ENCODE measurements at regions not wholly inside any gene's neighbourhood (a gene's known extent, or its start where the extent isn't known, plus 50 kb on each side); places are given as distances from the start of the nearest gene placed in this dataset.
A peak's percentile ranks its signal among the peaks of the same experiment; 100 is the strongest.

DNA sequence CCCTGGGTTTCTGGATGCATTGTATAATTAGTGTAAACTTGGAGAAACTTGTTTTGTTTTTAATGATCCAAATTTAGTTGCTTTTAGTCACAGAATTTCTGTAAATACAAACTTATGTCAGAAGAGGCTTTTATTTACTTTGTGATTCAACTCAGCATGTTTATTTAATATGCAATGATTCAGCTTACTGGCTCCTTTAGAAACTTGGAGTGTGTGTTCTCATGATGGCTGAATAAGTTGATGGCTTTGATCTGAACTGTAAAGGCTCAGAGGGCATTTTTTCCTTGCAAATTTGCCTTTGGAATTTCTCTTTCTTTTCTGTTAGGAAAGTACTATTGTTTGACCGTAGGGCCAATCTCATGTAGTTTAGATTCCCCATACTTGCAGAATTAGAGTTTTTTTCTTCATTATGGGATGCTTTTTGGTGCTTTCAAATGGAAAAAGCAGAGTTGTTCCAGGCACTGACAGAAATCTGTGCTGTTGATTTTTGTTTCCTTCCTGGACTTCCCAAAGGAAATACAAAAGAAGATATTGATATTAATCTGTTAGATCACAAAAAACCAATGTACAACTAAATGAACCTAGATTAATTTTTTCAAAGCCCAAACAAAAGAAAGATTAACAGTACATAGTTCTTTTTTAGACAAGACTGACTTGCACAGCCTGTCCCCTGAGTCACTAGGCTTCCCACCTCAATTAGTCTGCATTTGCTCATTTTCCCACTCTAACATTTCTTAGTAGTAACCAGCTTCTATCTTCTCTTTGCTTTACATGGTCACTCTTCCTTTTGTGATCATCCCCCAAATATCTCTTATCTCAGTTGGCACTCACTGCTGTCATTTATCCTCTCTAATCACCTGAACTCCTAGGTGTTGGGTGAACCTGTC, 96.8 kb upstream of the AGR3 start:
- DNase-seq: no peak

DNA sequence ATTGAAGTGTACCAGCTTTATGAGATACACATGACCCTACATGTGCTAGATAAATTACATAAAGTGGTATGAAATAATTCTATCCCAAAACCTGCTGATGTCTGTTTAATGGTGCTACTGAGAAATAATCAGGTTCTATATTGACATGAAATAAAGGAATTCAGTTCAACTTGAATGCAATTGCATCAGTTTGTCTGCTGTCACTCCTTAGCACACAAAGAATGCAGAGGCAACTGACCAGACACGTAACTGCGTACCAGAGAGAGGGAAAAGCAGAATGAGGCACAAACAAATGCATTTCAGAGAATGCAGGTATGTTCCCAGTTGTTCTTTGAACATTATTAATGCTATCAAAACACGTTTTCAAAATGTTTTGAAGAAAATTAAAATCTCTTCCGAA, 98.8 kb upstream of the AGR3 start:
- DNase-seq: no peak

DNA sequence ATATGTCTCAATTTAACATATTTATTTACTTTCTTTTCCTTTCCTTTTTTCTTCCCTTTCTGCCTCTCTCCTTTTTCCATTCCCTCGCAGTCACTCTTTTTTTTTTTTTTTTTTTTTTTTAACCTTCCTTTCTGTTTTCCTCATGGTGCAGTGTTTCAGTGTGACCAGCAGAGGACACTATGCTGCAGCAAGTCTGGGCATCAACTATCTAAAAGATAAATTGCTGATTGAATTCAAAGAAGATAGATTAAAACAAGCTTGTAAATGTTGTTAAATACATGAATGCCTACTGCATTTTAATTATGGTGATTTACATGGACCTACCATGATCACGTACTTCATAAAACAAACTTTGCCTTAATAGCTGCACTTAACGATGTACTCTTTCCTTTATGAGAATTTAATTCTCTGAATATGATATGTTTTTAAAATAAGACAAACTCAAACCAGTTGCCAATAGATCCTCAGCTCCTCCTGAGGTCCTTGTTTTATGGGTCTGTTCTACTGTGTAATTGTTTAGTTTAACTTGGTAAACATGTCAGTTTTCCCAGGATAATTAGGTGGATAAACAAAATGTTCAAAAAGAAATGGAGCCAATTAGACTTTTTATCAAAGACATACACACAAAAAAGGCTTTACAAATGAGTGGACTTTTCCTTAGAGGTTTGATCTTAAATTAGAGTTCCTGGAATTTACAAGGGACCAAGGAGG, 101.0 kb upstream of the AGR3 start:
- DNase-seq: peak; percentile 43

DNA sequence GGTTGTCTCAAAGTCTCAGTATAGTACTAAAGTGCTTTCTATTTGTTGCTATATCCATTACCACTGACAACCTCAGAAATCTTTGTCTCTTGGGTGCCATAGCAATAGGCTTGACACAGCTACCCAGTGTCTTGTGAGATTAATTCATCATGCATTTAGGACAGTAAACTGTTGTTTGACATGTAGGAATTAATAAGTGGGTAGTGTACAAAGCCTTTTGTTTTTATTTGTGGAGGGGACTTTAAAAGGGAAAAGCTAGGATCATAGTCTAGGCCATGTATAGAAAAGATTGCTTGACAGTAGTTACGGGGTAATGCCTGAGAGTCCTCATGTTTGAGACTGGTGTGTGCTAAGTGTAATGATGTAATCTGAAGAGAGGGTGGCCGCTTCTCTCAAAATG, 102.6 kb upstream of the AGR3 start:
- DNase-seq: peak; percentile 31

DNA sequence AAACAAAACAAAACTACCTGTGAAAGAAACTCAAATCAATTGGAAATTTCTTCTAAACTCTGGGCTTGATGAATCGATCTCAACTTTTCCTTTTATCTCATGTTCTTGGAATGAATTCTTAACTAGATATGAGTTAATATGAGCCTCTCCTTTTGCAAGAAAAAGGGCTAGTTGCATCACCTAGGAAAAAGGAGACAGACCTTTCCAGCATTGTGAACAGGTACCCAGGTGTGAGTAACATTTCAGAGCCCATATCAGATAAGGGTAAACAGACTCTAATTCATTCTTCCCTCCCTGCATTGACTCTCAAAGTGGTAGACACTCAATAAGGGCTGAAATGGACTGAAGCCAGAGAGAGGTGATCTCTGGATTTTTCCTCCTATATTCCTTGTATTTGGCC, 103.8 kb upstream of the AGR3 start:
- DNase-seq: no peak

DNA sequence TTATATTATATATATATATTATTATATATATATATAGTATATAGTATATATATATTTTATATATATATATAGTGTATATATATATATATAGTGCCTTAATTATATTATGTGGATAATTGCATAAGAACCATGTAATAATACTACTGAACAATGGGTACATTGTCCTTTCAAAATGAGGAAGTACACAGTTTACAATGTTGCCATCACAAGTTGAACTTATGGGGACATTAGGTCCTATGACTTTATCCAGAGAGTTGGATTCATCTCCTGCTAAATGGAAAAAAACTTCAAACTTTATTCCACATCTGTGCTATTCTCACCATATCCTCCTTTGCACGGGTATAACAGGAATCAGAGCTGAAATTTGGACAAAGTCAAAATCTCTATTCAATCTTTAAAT, 105.0 kb upstream of the AGR3 start:
- no peak for DNase-seq

DNA sequence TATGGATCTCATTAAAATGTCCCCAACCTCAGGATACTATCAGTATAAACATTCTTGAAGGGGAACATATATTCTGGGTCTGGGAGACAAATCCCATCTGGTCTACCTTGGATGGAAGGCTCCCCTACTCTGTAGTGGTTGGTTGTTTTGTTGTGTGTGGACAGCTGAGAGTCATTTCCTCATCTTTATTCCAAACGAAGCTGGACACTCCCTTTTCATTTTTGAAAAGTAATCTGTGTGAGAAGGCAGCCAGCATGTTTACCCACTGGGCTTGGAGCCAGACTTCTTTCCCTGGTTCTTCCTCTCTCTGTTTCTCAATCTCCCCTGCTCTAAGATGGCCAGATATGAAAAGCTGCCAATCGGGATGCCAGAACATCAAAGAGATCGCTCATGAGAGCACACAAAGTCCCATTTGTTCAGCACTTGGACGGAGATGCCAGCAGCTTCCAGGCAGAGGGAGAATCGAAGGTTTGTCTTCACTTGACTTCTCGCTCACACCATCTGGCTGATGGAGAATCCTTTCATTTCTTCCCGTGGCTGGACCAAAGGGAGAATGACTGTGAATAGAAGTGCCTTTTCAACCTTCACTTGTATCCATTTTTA, 108.1 kb upstream of the AGR3 start:
- DNase-seq: no peak

DNA sequence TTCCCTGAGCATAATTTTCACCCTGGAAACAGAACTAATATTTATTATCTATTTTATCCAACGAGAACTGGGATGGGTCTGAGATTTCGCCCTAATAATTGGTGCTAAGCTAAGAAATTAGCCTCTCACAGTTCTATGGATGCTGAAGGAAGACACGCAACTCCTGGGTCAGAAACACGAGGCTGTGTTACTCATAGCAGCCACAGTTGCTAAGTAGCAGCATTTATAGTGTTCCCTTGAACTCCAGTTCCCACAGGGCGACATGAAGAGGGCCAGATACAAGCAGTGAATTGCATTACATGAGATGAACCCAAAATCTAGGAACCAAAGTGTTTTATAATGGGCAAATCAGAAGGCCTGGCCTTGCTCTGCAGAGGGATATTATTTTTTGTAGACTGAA, 109.8 kb upstream of the AGR3 start:
- no peak for DNase-seq

DNA sequence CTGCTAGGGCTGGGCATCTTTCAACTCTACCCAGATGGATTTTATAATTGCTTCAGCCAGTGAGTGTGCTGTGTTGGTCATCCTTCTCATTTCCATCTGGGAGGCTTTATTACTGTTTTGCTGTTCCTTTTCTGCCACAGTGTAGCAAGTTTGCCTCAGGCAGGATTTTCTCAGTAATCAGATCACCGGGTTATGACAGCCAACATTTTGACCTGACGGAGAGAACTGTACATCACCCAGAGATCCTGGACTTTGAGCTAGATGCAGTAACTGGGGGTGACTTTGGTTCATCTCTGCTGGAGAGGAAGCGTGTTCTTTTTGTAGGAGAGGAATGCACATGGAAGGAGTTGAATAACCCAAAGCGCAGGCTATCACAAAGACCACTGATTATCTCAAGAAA, 111.8 kb upstream of the AGR3 start:
- no peak for DNase-seq

DNA sequence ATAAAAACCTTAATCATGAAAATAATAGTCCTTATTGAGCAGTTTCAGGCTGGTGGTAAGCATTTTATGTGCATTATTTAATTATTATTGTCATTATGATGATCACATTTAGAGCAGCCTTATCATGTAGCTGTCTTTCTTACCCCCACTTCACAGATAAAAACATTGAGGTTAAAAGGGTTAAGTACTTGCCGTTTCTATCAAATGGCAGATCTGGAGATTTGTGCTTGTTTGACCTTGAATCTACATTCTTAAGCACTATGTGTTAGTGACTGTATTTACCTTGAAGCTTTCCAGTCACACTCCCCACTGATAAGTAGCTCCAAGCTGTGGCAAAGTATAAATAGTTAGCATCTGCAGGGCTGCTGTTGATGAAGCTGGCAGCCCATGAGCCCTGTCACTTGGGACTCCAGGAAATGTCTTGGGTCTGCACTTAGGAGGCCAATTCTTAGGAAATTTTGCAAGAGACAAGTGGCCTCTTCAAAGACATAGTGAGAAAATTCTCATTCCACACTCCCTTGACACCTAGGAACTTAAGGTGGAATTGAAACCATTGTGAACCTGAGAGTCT, 116.8 kb upstream of the AGR3 start:
- DNase-seq: no peak

DNA sequence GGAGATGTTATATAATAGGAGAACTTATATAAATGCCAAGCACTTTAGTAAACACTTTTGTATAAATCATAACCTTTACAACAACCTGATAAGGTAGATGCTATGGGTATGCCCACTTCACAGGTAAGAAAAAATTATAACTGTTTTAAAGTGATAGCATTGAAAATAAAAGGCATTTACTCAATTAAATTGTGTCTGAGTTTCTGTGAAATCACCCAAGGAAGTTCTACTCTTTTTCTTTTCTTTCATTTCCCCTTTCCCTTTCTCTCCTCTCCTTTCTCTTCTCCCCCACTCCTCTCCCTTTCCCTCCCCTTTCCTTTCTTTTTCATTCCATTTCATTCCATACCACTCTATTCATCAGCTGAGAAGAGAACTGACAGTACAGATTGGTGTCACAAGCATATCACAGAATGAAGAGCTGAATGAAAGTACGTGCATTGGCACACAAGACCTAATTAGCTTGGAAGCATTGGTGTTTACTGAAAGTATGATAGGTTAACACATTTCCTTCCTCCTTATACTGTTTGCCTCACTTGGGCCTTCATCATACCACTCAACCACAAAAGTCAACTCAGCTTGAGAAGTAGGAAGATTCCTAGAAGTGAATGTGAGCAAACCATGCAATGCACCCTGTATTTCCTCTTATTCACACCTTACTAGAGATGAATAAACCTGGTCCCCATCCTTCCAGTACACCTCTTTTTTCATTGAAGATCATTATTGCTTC, 117.9 kb upstream of the AGR3 start:
- no peak for DNase-seq

DNA sequence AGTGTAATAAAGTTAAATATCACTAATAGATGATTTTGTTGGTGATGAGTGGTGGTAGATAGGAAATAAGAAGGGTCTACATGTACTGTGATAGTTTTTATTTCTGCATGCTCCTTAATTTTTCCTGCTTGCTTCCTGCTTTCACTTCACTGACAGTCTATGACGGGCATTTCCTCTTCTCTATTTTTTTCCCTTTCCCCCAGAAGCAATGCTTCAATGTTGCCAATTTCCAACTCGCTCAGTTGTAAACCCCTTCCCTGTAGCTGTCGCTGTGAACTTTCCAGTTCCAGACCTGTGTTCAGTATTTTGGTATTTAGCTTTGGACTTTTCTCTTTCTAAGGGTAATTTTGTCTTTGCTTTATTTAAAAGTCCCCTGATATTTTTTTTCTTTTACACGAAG, 123.5 kb upstream of the AGR3 start:
- no peak for DNase-seq

DNA sequence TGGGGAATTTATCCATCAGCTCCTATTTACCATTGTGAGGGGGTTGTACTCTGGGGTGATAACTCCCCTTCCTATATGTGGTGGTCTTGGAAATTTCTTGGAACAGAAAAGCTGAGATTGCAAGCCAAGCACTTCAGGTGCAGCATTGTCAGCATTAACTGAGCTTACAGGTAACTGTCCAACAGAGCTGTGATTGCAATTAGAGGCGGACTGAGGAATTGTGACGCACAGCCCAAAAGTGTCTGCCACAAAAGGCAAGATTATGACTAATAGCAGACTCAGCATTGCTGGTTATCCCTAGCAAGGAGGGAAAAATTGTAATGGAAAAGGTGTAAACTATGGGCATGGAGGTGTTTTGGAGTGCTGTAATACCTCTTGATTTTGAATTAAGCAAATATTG, 126.1 kb upstream of the AGR3 start:
- DNase-seq: no peak

DNA sequence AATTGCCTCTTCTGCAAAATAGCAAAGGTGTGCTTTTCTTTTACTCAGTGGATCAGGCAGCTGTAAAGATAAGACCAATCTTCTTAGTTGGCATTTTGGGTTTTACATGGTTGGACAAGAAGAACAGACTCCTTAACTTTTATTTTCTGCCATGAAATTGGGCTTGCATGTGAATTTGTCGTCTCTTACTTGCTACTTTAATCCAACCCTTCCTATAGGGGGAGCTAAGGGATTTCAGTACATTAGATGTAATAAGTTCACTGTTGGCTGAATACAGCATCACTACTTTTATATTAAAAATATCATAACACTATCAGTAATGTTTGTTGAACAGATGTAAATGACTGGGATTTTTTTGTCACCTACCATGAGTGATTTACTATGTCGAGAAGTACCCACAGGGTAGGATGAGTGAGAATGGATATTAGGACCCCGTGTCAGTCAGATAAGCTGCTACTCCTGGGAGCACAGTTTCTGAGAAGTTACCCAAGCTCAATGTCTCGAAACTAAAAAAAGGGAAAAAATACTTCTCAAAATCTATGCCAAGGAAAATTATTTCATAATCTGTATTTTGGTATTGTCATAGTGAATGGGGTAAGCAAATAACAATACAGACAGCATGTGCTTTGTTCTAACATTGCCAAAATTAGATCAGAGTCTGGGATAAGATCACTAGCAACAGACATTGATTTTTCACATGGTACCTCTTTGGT, 127.4 kb upstream of the AGR3 start:
- DNase-seq: no peak

DNA sequence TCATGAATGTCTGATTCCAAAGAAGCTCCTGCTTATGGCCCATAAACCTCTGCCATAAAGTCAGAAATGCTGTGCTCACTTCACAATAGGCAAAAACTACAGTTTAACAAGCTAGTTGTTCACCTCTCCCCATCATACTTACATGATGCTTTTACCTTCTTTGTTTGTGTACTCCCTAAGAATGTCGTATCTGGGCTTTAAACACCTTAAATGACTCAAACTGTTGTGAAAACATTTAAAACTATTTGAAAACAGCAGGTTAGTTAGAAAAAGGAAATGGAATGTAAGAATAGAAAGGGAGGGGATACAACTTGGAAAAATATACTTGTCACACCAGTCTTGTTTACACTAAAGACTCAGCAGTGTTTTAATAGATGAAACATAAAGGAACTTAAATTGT, 128.2 kb upstream of the AGR3 start:
- DNase-seq: no peak

DNA sequence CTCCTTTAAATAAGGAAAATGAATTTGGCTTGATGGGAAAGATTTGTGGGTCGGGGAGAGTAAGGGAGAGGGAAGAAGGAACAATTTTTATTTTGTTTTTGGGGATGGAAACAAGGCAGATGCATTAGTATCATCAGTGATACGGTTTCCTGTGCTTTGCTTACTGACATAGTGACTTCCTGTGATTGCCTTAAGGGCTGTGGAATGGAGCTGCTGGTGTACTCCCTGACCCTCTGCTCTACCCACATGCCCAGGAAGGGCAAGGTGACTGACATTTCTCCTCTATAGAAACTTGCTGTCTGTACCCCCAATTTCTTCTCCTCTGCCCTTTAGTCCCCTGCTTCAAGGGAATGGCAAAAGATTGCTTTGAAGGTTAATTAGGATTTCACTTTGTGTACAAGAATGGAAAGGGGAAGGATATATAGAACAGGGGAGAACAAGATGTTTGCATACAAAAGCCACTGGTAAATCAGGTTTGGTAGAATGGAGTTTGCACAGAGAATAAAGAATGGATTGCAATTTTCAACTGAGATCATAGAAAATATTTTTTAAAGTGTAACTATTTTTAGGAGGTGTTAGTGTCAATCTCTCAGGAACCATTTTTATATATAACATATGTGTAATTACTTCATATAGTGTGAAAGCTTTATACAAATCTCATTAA, 129.0 kb upstream of the AGR3 start:
- no peak for DNase-seq

DNA sequence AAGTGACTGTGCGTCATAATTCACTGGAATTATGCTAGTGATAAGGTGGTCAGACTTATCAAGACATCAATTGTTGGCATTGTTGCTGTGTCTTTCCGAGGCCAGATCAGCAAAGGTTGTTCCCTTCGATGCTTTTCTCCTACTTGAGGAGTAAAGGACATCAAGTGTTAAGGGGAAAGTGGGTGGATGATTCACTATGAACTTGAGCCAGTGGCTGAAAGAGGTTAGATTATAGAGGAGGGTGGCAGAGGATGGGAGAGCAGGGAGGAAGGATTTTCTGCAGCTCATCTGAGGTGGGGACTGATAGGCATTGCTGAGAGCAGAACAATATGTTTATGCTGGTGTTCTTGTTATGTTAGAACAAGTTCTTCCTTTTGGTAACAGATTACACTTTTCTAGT, 131.4 kb upstream of the AGR3 start:
- no peak for DNase-seq

DNA sequence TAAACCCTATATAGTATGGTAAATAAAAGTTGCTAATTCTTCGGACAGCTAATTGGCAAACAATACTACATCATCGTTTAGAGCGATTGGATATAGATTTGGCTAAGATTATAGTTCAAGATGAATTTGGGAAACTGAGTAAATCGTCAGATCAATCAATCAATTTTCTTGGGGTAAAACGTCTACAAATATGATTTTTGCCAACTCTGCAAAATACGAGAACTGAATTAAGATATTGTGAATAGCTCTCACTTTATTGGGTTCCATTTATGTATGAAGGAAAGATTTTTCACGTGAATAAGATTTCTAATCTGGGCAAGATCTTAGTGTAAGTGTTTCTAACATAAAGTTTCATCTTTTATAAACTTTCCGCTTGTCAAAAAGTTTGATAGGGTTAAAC, 132.9 kb upstream of the AGR3 start:
- DNase-seq: no peak

DNA sequence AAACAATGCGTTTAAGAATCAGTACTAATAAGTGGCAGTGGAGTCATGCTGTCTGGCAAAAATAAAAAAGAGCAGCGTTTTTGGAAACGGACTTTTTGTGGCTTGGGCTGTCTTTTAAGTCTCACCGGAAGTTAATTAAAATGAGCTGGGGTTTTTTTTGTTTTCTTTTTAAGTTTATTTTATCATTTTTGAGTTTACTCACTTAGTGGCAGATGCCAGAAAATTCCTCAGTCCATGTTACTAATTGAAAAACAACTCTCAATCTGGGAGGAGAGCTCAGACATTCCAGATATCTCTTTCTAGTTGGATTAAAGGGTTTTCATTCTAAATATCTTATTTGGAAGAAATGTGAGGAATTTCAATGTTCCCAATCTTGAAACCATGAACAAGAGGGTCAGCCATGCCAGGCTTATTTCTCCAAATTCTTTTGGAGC, 133.8 kb upstream of the AGR3 start:
- DNase-seq: no peak

DNA sequence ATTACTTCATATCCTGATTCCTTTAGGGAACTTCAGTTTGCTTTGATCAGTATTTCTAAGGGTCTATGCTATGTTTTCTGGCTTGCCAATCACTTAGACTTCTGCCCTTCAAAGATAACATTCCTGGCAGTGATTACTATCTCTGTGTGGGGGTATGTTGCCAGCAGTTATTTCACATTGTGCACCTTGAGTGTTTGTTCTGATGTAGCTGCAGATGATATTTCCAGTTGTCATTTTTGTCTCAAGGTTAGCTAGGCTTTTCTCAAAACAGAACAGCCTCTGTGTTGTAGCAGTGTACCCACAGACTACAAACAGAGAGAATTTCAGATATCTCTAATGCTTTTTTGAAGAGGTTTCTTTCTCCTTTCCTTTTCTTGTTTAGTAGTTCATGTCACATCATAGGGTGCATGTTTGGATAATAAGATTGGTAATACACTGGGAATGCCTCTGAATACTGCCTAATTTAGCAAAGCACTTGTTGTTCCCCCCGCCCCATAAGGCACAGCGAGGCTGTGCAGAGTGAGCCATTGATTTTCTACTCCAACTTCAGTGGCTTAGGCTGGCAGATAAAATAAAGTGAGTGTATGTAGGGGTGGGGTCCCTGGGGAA, 134.7 kb upstream of the AGR3 start:
- DNase-seq: no peak

DNA sequence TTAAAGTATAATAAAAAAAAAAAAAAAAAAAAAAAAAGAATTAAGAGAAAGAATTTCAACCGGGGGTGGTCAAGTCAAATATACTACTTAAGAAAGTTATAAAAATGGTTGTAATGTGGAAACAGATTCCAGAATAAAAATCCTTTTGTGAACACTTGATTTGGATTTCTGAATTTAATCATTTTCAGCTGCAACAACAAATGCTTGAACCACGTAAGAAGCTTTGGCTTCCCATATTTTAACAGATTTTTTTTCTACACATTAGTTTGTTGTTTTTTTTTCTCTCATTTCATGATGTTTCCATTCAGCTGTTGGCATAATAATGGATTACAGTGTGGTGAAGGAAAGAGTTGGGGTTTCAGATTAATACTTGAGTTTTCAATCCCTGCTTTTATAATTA, 137.3 kb upstream of the AGR3 start:
- DNase-seq: no peak

Measured in NCI-H1436 (cell line).